Iris pigment epithelial cell (primary cell): ENCODE measurements at regions not wholly inside any gene's neighbourhood (a gene's known extent, or its start where the extent isn't known, plus 50 kb on each side); places are given as distances from the start of the nearest gene placed in this dataset.
A peak's percentile ranks its signal among the peaks of the same experiment; 100 is the strongest.

Experiments used
- DNase-seq: peaks from one replicate; pipeline ENCODE4 v3.0.0-alpha.2; 2011; ENCODE audit warnings: low read depth

DNA sequence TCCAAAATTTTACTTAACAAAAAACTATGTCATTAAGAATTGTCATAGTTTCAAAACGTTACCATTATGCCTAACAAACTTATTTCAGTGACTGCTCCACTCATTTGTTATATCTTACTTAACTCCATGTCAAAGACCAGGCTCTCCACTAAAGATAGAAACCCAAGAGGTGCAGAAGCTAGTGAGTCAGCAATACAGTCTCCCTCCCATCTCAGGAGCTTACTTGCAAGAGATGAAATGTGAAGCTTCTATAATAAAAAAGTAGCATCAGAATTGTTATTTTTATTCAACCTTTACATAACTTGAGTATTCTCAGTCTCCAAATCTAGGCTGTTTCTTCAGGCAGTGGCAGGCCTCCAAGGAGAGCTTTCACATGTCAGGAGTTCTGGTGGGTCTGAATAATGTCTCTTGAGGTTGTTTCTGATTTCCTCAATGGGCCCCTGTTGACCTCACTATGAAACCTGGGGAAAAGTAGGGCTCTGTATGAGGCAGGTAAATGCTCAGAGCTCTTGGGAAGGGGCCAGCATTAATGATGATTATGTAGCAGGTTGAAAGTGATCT is 242.0 kb downstream of the NDFIP2 start:
- peak; percentile 45 for DNase-seq

DNA sequence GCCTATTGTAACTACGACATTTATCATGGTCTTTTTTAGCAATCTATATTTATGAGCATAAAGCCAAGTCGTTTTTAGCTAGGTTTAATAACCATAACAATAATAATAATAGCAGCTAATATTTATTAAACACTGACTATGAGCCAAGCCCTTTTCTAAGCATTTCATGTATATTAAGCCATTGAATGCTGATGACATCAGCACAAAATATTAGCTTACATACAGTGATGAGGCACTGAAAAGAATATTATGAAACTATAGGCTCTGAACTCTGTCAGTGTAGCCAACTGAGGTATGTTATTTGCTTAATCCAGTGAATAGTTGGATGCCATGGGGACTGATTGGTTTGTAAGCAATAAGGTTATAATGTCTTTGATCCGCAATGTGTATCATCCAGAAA is 235.2 kb downstream of the NDFIP2 start:
- no peak for DNase-seq

DNA sequence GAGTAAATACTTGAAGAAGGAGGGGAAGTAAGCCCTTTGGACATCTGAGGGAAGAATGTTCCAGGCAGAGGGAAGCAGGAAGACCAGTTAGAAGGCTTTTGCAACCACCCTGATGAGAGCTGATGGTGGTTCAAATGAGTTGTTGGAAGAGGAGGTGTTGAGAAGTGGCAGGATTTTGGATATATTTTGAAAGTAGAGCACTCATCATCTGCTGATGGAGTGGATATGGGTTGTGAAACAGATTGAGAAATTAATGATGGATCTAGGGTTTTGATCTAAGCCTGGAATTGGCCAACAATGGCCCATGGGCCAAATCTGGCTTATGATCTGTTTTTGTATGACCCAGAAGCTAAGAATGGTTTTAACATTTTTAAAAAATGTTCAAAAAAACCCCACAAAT is 230.7 kb downstream of the NDFIP2 start:
- no peak for DNase-seq

GRCh38 chr13:79710376-79710775 is 229.4 kb downstream of the NDFIP2 start:
- DNase-seq = peak; percentile 69

DNA sequence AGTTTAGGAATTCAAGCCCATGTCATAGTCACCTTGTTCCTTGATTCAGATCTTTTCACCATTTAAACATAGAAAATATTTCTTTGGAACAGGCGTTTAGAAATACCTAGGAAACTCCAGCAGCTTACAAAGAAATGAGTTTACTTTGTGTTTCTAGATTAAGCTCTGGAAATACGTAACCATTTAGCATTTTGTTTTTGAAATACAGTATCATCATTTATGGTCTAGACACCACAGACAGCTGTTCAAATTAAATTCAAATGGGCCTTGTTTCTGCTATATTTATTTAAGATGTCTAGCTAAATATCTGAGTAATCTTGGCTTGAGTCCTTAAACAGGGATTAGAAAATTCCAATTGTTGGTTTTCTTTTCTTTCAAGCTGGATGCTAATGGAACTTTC is 228.5 kb downstream of the NDFIP2 start:
- DNase-seq = peak; percentile 59

DNA sequence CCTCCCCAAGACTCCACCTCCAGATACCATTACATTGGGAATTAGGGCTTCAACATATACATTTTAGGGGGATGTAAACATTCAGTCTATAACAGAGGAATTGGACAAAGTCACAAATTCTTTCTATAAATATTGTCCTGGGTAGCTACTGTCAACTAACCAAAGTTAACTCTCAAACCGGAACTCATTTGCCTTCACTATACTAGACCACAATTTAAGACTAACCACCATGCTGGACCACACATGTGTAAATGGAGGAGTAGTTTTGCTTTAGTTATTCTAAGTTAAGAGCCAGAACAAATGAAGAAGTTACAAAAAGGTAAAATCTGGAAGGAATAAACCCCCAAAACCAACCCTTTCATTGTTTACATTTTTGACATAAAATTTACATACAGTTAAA is 222.8 kb downstream of the NDFIP2 start:
- no peak for DNase-seq

- no peak for DNase-seq
These were observed 214.8 kb downstream of the NDFIP2 start for GRCh38 chr13:79695754-79696153.

GRCh38 chr13:79692846-79693245 is 211.9 kb downstream of the NDFIP2 start:
- no peak for DNase-seq

DNA sequence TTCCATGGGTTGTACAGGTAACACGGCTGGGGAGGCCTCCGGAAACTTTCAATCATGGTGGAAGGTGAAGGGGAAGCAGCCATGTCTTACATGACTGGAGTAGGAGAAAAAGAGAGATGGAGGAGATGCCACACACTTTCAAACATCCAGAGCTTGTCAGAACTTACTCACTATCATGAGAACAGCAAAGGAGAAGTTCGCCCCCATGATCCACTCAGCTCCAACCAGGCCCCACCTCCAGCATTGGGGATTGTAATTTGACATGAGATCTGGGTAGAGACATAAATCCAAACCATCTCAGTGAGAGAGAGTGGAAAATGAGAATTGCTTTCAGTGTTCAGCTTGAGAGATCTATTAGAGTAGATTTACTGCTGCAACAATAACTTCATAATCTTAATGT is 210.9 kb downstream of the NDFIP2 start:
- DNase-seq = no peak

DNA sequence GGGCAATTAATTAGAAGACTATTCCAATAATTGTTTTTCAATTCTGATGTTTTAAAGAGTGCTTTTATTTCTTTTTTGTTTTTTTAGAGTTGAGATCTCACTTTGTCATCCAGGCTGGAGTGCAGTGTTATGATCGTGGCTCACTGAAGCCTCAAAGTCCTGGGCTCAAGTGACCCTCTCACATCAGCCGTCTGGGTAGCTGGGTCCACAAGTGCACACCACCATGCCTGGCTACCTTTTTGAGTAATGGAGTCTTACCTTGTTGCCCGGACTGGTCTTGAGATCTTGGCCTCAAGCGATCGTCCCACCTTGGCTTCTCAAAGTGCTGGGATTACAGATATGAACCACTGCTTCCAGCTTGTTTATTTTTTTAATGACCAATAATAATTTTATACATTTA is 207.8 kb downstream of the NDFIP2 start:
- no peak for DNase-seq

DNA sequence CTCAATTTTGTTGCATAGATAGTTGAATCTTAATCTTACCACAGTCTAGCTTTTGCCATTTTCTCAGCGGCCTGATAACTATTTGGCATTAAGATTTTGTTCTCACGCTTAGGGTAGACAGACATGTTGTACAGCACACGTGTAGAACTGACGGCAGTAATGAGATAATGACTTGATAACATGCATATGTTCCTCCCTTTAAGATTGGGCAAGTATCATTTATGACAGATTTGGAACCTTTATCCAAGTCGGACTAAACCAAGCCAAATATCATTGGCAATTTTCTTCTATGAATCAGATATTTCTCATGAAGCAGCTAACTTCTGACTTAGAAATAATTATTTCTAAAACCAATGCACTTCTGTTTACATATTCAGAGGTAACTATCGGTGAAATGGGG is 205.5 kb downstream of the NDFIP2 start:
- DNase-seq = no peak

DNA sequence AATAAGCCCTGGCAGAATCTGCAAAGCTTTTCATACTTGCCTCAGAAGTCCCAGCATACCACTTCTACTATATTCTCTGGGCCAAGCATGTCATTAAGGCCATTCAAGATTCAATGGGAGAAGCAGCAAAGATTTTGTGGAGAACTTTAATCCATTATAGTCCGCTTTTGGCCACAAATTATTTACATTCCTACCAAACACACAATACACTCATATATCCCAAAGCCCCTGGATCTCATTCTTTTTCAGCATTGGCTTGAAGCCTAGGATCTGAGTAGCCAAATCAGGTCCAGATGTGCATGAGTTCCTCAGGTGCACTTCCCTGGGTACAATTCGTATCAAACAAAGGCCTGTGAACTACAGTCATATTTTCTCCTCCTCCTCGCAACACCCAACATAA is 203.4 kb downstream of the NDFIP2 start:
- no peak for DNase-seq

GRCh38 chr13:79682164-79682563 is 201.2 kb downstream of the NDFIP2 start:
- no peak for DNase-seq

GRCh38 chr13:79681069-79681468 is 200.1 kb downstream of the NDFIP2 start:
- no peak for DNase-seq

DNA sequence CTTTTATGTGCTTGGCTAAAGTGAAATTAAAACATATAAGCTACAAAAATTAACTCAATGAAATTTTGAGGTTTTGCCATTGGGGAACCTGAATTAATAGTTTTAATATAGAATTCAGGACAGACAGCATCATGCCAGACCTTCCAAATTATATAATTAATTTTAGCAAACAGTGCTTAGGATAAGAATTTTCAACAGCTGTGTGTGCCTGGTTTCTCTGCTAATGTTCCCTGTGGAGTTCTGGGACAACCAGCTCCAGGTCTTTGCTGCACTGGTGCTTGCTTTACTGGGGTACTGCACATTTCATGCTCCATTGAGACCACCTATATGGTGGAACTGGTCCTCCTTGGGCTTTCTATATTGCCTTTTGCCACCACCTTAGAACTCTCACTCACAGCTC is 199.5 kb downstream of the NDFIP2 start:
- no peak for DNase-seq

- DNase-seq = peak; percentile 74
These were observed 198.4 kb downstream of the NDFIP2 start for GRCh38 chr13:79679334-79679733.

- DNase-seq = peak; percentile 55
These were observed 197.1 kb downstream of the NDFIP2 start for GRCh38 chr13:79678100-79678499.

DNA sequence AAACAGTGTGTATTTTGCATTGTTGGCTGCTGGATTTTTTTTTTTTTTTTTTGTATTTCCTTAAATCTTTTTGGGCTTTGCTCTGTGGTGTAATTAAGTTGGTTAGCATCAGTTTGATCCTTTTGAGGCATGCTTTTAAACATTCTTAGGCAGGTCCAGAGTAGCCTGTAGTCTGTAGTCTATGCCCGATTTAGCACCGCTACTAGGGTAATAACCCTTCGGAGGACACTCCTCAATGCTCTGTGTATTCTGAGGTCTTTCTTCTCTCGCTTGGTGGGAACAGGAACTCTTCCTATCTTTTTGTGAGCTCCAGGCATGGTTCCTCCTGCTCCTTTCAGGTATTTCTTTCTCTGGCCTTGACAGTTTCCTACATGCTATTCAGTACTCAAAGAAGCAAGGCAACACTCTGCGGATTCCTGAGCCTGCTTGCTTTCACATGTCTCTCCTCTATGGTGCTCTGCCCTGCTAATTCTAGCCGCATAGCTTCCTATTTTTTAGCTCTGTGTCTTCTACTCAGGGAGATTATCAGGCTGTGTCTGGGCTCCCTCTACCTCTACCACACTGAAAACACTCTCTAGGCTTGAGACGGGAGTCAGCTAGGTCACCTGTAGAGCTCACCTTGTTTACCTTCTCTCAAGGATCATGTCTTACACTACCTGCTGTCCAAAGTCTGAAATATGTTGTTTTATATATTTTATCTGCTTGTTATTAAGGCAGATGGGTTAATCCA is 195.1 kb downstream of the NDFIP2 start:
- no peak for DNase-seq

- DNase-seq = no peak
These were observed 194.0 kb downstream of the NDFIP2 start for GRCh38 chr13:79674765-79675515.

- no peak for DNase-seq
These were observed 193.0 kb downstream of the NDFIP2 start for GRCh38 chr13:79673993-79674377.

- no peak for DNase-seq
These were observed 192.5 kb downstream of the NDFIP2 start for GRCh38 chr13:79673310-79673992.

GRCh38 chr13:79671420-79671819 is 190.5 kb downstream of the NDFIP2 start:
- DNase-seq = no peak

DNA sequence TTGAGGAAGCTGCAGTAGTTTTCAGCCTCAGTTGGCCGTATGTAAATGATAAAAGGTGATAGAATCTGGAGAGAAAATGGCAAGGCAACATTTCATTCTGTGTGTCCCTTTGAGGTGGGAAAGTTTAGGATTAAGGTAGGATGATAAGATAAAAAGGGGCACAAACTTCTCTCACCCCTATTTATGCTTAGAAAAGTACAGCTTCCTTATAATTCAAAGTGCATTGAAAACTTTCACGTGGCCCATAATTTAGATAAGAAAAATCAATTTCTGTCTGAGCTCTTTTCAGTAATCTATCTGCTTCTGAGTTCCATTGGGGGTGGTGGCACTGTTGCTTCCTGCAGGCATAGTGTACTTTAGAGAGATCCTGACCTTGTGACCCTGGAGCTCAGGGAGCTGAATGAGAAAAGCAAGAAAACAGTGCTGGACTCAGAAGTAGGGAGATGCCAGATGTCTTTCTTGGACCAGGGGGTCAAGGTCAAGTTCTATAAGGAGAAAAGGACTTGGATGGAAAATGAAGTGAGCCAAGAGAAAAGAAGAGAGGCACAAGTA is 187.3 kb downstream of the NDFIP2 start:
- DNase-seq = no peak
